ENCODE measurements at regions not wholly inside any gene's neighbourhood (a gene's known extent, or its start where the extent isn't known, plus 50 kb on each side); places are given as distances from the start of the nearest gene placed in this dataset.

DNA sequence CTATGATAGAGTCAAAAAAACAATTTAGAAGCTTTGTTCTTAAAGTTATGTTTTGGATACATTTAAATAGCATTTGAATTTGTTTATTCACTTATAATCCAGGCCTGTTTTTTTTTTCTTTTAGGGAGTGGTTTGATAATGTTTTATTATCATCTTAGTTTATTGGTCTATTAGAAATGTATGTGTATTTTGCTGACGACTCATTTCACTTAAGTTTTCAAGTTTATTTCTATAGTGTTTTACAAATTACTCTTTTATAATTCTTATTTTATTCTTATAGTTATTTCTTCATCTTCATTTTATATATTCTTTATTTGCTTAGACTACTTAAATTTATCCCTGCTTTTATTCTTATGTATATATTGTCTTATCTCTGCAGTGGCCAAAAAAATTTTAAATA lies 804.5 kb downstream of the NR4A2 start:
- TF ChIP-seq, protein P1, sequence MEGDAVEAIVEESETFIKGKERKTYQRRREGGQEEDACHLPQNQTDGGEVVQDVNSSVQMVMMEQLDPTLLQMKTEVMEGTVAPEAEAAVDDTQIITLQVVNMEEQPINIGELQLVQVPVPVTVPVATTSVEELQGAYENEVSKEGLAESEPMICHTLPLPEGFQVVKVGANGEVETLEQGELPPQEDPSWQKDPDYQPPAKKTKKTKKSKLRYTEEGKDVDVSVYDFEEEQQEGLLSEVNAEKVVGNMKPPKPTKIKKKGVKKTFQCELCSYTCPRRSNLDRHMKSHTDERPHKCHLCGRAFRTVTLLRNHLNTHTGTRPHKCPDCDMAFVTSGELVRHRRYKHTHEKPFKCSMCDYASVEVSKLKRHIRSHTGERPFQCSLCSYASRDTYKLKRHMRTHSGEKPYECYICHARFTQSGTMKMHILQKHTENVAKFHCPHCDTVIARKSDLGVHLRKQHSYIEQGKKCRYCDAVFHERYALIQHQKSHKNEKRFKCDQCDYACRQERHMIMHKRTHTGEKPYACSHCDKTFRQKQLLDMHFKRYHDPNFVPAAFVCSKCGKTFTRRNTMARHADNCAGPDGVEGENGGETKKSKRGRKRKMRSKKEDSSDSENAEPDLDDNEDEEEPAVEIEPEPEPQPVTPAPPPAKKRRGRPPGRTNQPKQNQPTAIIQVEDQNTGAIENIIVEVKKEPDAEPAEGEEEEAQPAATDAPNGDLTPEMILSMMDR (IDR thresholded peaks at IDR 0.05), result no peak
- TF ChIP-seq POLR2AphosphoS5 (IDR thresholded peaks at IDR 0.05), result no peak
- no peak for TF ChIP-seq POLR2A (IDR thresholded peaks at IDR 0.05)

Measured in gastroesophageal sphincter (tissue), 3 donors.